WTC11 (cell line): ENCODE measurements at regions not wholly inside any gene's neighbourhood (a gene's known extent, or its start where the extent isn't known, plus 50 kb on each side); places are given as distances from the start of the nearest gene placed in this dataset.

Source experiments
- ATAC-seq: fragments of 200-7000 bp; cut with Tn5 transposase; 2 replicates; pipeline ENCODE4 v1.10.0; 2021; ENCODE audit warnings: mild to moderate bottlenecking, moderate library complexity
- CTCF ChIA-PET: fragments of 300-600 bp; sonication (Branson Sonifier 250); formaldehyde crosslinking; loops from one replicate; lab custom pipeline; 2021; ENCODE audit warnings: antibody characterized with exemption; lab: Charles Lee
- POLR2A ChIA-PET: fragments of 350-600 bp; sonication (Branson Sonifier 250); formaldehyde crosslinking; loops from one replicate; lab custom pipeline; 2021; ENCODE audit warnings: antibody characterized with exemption; lab: Charles Lee
- DNase-seq: peaks from one replicate; pipeline ENCODE4 v3.0.0; 2021; ENCODE audit warnings: low spot score
- H3K27ac Mint-ChIP-seq: 2 replicates; pipeline ENCODE4 v1.8.0; 2021; ENCODE audit warnings: mixed read lengths
- H3K27me3 Mint-ChIP-seq: 2 replicates; pipeline ENCODE4 v1.8.0; 2021; ENCODE audit warnings: low read depth, mild to moderate bottlenecking, moderate library complexity, mixed read lengths
- H3K36me3 Mint-ChIP-seq: 2 replicates; pipeline ENCODE4 v1.8.0; 2021; ENCODE audit warnings: mixed read lengths
- H3K4me1 Mint-ChIP-seq: 2 replicates; pipeline ENCODE4 v1.8.0; 2022; ENCODE audit warnings: mixed read lengths
- H3K4me3 Mint-ChIP-seq: 2 replicates; pipeline ENCODE4 v1.8.0; 2021; ENCODE audit warnings: mild to moderate bottlenecking, moderate library complexity, mixed read lengths
- H3K9me3 Mint-ChIP-seq: 2 replicates; pipeline ENCODE4 v1.8.0; 2021; ENCODE audit warnings: mixed read lengths
- ETV6 ChIP-seq: sonication (generic); formaldehyde crosslinking; IDR thresholded peaks from 2 replicates; pipeline ENCODE4 v1.8.1; 2022; ENCODE audit warnings: mild to moderate bottlenecking, missing genetic modification reagents
- FOXP1 ChIP-seq: sonication (generic); formaldehyde crosslinking; IDR thresholded peaks from 2 replicates; pipeline ENCODE4 v1.8.0; 2022; ENCODE audit warnings: missing genetic modification reagents, mild to moderate bottlenecking, moderate library complexity, borderline replicate concordance
- JAZF1 ChIP-seq: fragments of 250-450 bp; sonication (Bioruptor Pico); IDR thresholded peaks from 2 replicates; pipeline ENCODE4 v1.9.0; 2021; ENCODE audit warnings: moderate library complexity, mild to moderate bottlenecking, inconsistent platforms
- MLX ChIP-seq: sonication (generic); formaldehyde crosslinking; IDR thresholded peaks from 2 replicates; pipeline ENCODE4 v1.8.1; 2023; ENCODE audit warnings: mild to moderate bottlenecking, missing genetic modification reagents, moderate library complexity
- NFATC4 ChIP-seq: fragments of 250-450 bp; sonication (Bioruptor Pico); IDR thresholded peaks from 2 replicates; pipeline ENCODE4 v1.9.0; 2021; ENCODE audit warnings: mild to moderate bottlenecking
- NR1H2 ChIP-seq: sonication (generic); formaldehyde crosslinking; IDR thresholded peaks from 2 replicates; pipeline ENCODE4 v1.9.0; 2021; ENCODE audit warnings: mild to moderate bottlenecking, moderate library complexity, missing genetic modification reagents
- NR3C1 ChIP-seq: sonication (generic); formaldehyde crosslinking; conservative IDR thresholded peaks from 2 replicates; pipeline ENCODE4 v1.8.1; 2023; ENCODE audit warnings: low read depth, mild to moderate bottlenecking, missing genetic modification reagents
- PRRX2 ChIP-seq: fragments of 250-450 bp; sonication (Bioruptor Pico); IDR thresholded peaks from 2 replicates; pipeline ENCODE4 v1.8.0; 2021; ENCODE audit warnings: mild to moderate bottlenecking
- TEAD1 ChIP-seq: sonication (generic); formaldehyde crosslinking; IDR thresholded peaks from 2 replicates; pipeline ENCODE4 v1.8.0; 2022; ENCODE audit warnings: mild to moderate bottlenecking, missing genetic modification reagents
- TP53 ChIP-seq: sonication (generic); formaldehyde crosslinking; IDR thresholded peaks from 2 replicates; pipeline ENCODE4 v1.8.1; 2023; ENCODE audit warnings: mild to moderate bottlenecking, missing genetic modification reagents
- ZNF232 ChIP-seq: sonication (generic); formaldehyde crosslinking; IDR thresholded peaks from 2 replicates; pipeline ENCODE4 v1.8.0; 2022; ENCODE audit warnings: mild to moderate bottlenecking, missing genetic modification reagents
- ZNF671 ChIP-seq: fragments of 250-450 bp; sonication (Bioruptor Pico); IDR thresholded peaks from 2 replicates; pipeline ENCODE4 v1.8.0; 2021; ENCODE audit warnings: mild to moderate bottlenecking
- TF ChIP-seq, protein P1 (sequence below): sonication (generic); formaldehyde crosslinking; IDR thresholded peaks from 2 replicates; pipeline ENCODE4 v1.8.1; 2023; ENCODE audit warnings: mild to moderate bottlenecking, missing genetic modification reagents
- TF ChIP-seq, protein P2 (sequence below): sonication (generic); formaldehyde crosslinking; conservative IDR thresholded peaks from 2 replicates; pipeline ENCODE4 v1.8.1; 2023; ENCODE audit warnings: mild to moderate bottlenecking, low read depth, missing genetic modification reagents, moderate library complexity
- TF ChIP-seq, protein P3 (sequence below): sonication (generic); formaldehyde crosslinking; IDR thresholded peaks from 2 replicates; pipeline ENCODE4 v1.8.1; 2023; ENCODE audit warnings: mild to moderate bottlenecking, missing genetic modification reagents, moderate library complexity
- TF ChIP-seq, protein P4 (sequence below): sonication (generic); formaldehyde crosslinking; IDR thresholded peaks from 2 replicates; pipeline ENCODE4 v1.8.1; 2023; ENCODE audit warnings: mild to moderate bottlenecking, missing genetic modification reagents, borderline replicate concordance
- TF ChIP-seq, protein P5 (sequence below): sonication (generic); formaldehyde crosslinking; IDR thresholded peaks from 2 replicates; pipeline ENCODE4 v1.8.0; 2022; ENCODE audit warnings: mild to moderate bottlenecking, missing genetic modification reagents
- TF ChIP-seq, protein P6 (sequence below): fragments of 250-450 bp; sonication (Bioruptor Pico); IDR thresholded peaks from 2 replicates; pipeline ENCODE4 v1.9.0; 2021; ENCODE audit warnings: mild to moderate bottlenecking

DNA sequence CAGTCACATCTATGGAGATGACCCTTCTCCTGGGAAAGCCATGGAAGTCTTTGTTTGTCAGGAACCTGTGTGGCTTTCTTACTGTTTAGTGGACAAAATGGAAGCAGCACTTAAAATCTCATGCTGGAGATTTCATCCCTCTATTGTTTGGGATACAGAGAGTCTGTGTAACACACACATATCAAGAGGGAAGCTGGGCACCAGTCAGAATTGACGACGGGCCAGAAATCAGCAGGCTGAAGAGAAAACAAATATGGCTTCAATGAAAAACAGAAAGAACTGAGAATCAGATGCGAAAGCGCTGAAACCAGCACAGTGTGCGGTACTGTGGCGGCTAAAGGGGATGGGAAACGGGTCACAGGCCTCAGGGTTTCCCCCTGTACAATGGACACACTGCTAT, 72.2 kb upstream of the WASF3 start (continued):
- TF ChIP-seq, protein P1, sequence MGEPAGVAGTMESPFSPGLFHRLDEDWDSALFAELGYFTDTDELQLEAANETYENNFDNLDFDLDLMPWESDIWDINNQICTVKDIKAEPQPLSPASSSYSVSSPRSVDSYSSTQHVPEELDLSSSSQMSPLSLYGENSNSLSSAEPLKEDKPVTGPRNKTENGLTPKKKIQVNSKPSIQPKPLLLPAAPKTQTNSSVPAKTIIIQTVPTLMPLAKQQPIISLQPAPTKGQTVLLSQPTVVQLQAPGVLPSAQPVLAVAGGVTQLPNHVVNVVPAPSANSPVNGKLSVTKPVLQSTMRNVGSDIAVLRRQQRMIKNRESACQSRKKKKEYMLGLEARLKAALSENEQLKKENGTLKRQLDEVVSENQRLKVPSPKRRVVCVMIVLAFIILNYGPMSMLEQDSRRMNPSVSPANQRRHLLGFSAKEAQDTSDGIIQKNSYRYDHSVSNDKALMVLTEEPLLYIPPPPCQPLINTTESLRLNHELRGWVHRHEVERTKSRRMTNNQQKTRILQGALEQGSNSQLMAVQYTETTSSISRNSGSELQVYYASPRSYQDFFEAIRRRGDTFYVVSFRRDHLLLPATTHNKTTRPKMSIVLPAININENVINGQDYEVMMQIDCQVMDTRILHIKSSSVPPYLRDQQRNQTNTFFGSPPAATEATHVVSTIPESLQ (CRISPR knock-in tag) = no peak
- no peak for TF ChIP-seq MLX (CRISPR knock-in tag)
- TF ChIP-seq, protein P2, sequence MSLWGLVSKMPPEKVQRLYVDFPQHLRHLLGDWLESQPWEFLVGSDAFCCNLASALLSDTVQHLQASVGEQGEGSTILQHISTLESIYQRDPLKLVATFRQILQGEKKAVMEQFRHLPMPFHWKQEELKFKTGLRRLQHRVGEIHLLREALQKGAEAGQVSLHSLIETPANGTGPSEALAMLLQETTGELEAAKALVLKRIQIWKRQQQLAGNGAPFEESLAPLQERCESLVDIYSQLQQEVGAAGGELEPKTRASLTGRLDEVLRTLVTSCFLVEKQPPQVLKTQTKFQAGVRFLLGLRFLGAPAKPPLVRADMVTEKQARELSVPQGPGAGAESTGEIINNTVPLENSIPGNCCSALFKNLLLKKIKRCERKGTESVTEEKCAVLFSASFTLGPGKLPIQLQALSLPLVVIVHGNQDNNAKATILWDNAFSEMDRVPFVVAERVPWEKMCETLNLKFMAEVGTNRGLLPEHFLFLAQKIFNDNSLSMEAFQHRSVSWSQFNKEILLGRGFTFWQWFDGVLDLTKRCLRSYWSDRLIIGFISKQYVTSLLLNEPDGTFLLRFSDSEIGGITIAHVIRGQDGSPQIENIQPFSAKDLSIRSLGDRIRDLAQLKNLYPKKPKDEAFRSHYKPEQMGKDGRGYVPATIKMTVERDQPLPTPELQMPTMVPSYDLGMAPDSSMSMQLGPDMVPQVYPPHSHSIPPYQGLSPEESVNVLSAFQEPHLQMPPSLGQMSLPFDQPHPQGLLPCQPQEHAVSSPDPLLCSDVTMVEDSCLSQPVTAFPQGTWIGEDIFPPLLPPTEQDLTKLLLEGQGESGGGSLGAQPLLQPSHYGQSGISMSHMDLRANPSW (CRISPR knock-in tag) = no peak

DNA sequence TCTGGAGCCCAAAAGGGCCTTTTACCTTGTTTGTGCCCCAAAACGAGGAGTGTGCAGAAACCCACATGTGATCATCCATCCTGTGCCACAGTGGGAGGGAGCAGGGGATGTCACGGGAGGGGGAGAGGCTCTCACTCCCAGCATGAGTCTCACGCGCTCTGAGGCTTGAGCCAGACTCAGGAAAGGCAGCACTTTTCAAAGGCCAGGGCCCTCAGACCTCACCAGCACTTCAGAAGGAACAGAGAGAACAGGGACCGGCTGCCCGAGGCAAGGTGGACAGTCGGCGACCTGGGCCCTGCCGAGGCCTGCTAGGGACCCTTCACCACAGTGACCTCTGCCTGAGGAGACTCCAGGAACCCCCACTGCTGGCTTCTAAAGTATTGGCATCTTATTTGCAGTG, 71.7 kb upstream of the WASF3 start:
- H3K27me3 Mint-ChIP-seq = no peaks in the 10 kb centered on the region
- no peaks in the 10 kb centered on the region for H3K9me3 Mint-ChIP-seq
- no peak overlapping the region for H3K4me3 Mint-ChIP-seq
- ATAC-seq (no peak), DNase-seq (no peak)
- H3K36me3 Mint-ChIP-seq = no peaks in the 10 kb centered on the region
- TF ChIP-seq ZNF232 (no peak), TP53 (no peak), FOXP1 (CRISPR knock-in tag) (no peak), ZNF671 (CRISPR knock-in tag) (no peak), NFATC4 (CRISPR knock-in tag) (no peak), ETV6 (CRISPR knock-in tag) (no peak), NR1H2 (CRISPR knock-in tag) (no peak), PRRX2 (CRISPR knock-in tag) (no peak), TEAD1 (CRISPR knock-in tag) (no peak), JAZF1 (CRISPR knock-in tag) (no peak), NR3C1 (CRISPR knock-in tag) (no peak)
- TF ChIP-seq, protein P3, sequence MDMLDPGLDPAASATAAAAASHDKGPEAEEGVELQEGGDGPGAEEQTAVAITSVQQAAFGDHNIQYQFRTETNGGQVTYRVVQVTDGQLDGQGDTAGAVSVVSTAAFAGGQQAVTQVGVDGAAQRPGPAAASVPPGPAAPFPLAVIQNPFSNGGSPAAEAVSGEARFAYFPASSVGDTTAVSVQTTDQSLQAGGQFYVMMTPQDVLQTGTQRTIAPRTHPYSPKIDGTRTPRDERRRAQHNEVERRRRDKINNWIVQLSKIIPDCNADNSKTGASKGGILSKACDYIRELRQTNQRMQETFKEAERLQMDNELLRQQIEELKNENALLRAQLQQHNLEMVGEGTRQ (CRISPR knock-in tag) = no peak
- TF ChIP-seq, protein P4, sequence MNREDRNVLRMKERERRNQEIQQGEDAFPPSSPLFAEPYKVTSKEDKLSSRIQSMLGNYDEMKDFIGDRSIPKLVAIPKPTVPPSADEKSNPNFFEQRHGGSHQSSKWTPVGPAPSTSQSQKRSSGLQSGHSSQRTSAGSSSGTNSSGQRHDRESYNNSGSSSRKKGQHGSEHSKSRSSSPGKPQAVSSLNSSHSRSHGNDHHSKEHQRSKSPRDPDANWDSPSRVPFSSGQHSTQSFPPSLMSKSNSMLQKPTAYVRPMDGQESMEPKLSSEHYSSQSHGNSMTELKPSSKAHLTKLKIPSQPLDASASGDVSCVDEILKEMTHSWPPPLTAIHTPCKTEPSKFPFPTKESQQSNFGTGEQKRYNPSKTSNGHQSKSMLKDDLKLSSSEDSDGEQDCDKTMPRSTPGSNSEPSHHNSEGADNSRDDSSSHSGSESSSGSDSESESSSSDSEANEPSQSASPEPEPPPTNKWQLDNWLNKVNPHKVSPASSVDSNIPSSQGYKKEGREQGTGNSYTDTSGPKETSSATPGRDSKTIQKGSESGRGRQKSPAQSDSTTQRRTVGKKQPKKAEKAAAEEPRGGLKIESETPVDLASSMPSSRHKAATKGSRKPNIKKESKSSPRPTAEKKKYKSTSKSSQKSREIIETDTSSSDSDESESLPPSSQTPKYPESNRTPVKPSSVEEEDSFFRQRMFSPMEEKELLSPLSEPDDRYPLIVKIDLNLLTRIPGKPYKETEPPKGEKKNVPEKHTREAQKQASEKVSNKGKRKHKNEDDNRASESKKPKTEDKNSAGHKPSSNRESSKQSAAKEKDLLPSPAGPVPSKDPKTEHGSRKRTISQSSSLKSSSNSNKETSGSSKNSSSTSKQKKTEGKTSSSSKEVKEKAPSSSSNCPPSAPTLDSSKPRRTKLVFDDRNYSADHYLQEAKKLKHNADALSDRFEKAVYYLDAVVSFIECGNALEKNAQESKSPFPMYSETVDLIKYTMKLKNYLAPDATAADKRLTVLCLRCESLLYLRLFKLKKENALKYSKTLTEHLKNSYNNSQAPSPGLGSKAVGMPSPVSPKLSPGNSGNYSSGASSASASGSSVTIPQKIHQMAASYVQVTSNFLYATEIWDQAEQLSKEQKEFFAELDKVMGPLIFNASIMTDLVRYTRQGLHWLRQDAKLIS (CRISPR knock-in tag) = no peak
- TF ChIP-seq, protein P5, sequence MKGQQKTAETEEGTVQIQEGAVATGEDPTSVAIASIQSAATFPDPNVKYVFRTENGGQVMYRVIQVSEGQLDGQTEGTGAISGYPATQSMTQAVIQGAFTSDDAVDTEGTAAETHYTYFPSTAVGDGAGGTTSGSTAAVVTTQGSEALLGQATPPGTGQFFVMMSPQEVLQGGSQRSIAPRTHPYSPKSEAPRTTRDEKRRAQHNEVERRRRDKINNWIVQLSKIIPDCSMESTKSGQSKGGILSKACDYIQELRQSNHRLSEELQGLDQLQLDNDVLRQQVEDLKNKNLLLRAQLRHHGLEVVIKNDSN (CRISPR knock-in tag) = no peak
- TF ChIP-seq, protein P6, sequence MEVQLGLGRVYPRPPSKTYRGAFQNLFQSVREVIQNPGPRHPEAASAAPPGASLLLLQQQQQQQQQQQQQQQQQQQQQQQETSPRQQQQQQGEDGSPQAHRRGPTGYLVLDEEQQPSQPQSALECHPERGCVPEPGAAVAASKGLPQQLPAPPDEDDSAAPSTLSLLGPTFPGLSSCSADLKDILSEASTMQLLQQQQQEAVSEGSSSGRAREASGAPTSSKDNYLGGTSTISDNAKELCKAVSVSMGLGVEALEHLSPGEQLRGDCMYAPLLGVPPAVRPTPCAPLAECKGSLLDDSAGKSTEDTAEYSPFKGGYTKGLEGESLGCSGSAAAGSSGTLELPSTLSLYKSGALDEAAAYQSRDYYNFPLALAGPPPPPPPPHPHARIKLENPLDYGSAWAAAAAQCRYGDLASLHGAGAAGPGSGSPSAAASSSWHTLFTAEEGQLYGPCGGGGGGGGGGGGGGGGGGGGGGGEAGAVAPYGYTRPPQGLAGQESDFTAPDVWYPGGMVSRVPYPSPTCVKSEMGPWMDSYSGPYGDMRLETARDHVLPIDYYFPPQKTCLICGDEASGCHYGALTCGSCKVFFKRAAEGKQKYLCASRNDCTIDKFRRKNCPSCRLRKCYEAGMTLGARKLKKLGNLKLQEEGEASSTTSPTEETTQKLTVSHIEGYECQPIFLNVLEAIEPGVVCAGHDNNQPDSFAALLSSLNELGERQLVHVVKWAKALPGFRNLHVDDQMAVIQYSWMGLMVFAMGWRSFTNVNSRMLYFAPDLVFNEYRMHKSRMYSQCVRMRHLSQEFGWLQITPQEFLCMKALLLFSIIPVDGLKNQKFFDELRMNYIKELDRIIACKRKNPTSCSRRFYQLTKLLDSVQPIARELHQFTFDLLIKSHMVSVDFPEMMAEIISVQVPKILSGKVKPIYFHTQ (CRISPR knock-in tag) = no peak
- peaks cover 11% of the 10 kb centered on the region for H3K4me1 Mint-ChIP-seq
- H3K27ac Mint-ChIP-seq = no peak overlapping the region
- ChIA-PET POLR2A (no interaction called here), CTCF (interaction anchor here (1.0 to 2.5 kb wide), 3 partner anchors 10 to 213 kb away, joined by 3 to 11 read pairs (median 3); no protein-coding TSS in a partner anchor)
